Panc1 (cell line): ENCODE measurements at regions not wholly inside any gene's neighbourhood (a gene's known extent, or its start where the extent isn't known, plus 50 kb on each side); places are given as distances from the start of the nearest gene placed in this dataset.

Experiments used
- POLR2AphosphoS5 ChIP-seq: IDR thresholded peaks from 2 replicates; pipeline ENCODE4 v1.6.1; 2012; ENCODE audit warnings: mild to moderate bottlenecking, low read depth, low read length, moderate library complexity
- TCF7L2 ChIP-seq: IDR thresholded peaks from 2 replicates; pipeline ENCODE4 v1.6.1; 2011; ENCODE audit warnings: mild to moderate bottlenecking, low read depth, low read length, inconsistent platforms
- TF ChIP-seq, protein P1 (sequence below): fragments of 450-650 bp; IDR thresholded peaks from 2 replicates; pipeline ENCODE4 v1.5.1; 2017; ENCODE audit warnings: mild to moderate bottlenecking

DNA sequence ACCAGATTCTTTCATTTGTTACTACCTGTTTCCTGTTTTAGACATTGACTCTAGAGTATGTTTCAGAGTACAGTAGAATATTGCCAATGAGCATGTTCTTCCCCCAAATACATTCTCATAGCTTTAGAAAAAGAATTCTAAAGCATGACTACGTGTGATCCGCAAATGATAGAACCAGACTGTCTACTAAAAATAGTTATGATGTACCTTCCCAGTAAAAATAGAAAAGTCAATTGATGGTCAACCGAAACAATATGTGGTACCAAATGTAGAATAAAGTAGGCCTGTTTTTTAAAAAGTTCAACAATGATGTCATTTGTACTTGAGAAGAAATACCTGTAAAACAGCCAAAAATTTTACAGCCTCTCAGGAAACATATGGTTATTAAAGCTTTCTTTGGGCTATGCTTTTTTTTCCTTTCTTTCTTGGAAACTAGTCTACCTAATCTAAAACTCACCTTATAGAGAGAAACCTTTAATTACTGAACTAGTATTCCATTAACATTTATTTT is 130.1 kb upstream of the MTHFD1L start:
- TF ChIP-seq, protein P1, sequence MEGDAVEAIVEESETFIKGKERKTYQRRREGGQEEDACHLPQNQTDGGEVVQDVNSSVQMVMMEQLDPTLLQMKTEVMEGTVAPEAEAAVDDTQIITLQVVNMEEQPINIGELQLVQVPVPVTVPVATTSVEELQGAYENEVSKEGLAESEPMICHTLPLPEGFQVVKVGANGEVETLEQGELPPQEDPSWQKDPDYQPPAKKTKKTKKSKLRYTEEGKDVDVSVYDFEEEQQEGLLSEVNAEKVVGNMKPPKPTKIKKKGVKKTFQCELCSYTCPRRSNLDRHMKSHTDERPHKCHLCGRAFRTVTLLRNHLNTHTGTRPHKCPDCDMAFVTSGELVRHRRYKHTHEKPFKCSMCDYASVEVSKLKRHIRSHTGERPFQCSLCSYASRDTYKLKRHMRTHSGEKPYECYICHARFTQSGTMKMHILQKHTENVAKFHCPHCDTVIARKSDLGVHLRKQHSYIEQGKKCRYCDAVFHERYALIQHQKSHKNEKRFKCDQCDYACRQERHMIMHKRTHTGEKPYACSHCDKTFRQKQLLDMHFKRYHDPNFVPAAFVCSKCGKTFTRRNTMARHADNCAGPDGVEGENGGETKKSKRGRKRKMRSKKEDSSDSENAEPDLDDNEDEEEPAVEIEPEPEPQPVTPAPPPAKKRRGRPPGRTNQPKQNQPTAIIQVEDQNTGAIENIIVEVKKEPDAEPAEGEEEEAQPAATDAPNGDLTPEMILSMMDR, result no peak
- no peak for TF ChIP-seq POLR2AphosphoS5
- no peak for TF ChIP-seq TCF7L2
